GM12892 (cell line): ENCODE measurements at regions not wholly inside any gene's neighbourhood (a gene's known extent, or its start where the extent isn't known, plus 50 kb on each side); places are given as distances from the start of the nearest gene placed in this dataset.

Experiments
- DNase-seq: peaks from one replicate; pipeline ENCODE4 v3.0.0; 2011; ENCODE audit not compliant: insufficient read length
- FAIRE-seq: peaks from 2 replicates; lab custom pipeline; 2011; peaks lifted over from hg19 to GRCh38; lab: Jason Lieb, UNC
- POLR2A ChIP-seq: IDR thresholded peaks from 2 replicates; pipeline ENCODE4 v1.6.1; 2011; ENCODE audit warnings: low read depth, low read length, control low read depth
- POLR2AphosphoS5 ChIP-seq: IDR thresholded peaks from 2 replicates; pipeline ENCODE4 v1.6.1; 2011; ENCODE audit warnings: low read depth, low read length, control low read depth
- TAF1 ChIP-seq: IDR thresholded peaks from 2 replicates; pipeline ENCODE4 v1.6.1; 2011; ENCODE audit warnings: low read depth, mild to moderate bottlenecking, control low read depth, low read length, borderline replicate concordance

GRCh38 chr5:164359260-164360255 is 854.1 kb downstream of the MAT2B start:
- no peak for TF ChIP-seq POLR2AphosphoS5
- no peak for TF ChIP-seq POLR2A
- TF ChIP-seq TAF1, result no peak
- DNase-seq (no peak), FAIRE-seq (no peak)

- DNase-seq (no peak), FAIRE-seq (no peak)
- TF ChIP-seq POLR2A (no peak), POLR2AphosphoS5 (no peak), TAF1 (no peak)
These were observed 855.2 kb downstream of the MAT2B start for GRCh38 chr5:164360589-164360988.

- DNase-seq, result no peak
- TF ChIP-seq TAF1 (no peak), POLR2A (no peak), POLR2AphosphoS5 (no peak)
- no peak for FAIRE-seq
These were observed 856.6 kb downstream of the MAT2B start for GRCh38 chr5:164361986-164362385.

- TF ChIP-seq POLR2A (no peak), TAF1 (no peak), POLR2AphosphoS5 (no peak)
- DNase-seq, result no peak
These were observed 857.4 kb downstream of the MAT2B start for GRCh38 chr5:164362835-164363234.

GRCh38 chr5:164364237-164365208 is 859.1 kb downstream of the MAT2B start:
- DNase-seq (no peak), FAIRE-seq (no peak)
- no peak for TF ChIP-seq POLR2AphosphoS5
- TF ChIP-seq POLR2A, result no peak
- no peak for TF ChIP-seq TAF1

More at GRCh38 chr5:164362835-164363234, 857.4 kb downstream of the MAT2B start:
- FAIRE-seq, result no peak

- DNase-seq, result no peak
- TF ChIP-seq TAF1, result no peak
- TF ChIP-seq POLR2AphosphoS5, result no peak
- TF ChIP-seq POLR2A, result no peak
- no peak for FAIRE-seq
These were observed 865.4 kb downstream of the MAT2B start for GRCh38 chr5:164370841-164371240.

GRCh38 chr5:164372892-164373291 is 867.5 kb downstream of the MAT2B start:
- FAIRE-seq (no peak), DNase-seq (no peak)
- TF ChIP-seq POLR2A, result no peak
- TF ChIP-seq POLR2AphosphoS5, result no peak
- TF ChIP-seq TAF1, result no peak

- no peak for TF ChIP-seq POLR2AphosphoS5
- TF ChIP-seq TAF1, result no peak
- no peak for TF ChIP-seq POLR2A
- DNase-seq (no peak), FAIRE-seq (no peak)
These were observed 868.5 kb downstream of the MAT2B start for GRCh38 chr5:164373876-164374275.

- TF ChIP-seq POLR2A, result no peak
- TF ChIP-seq POLR2AphosphoS5, result no peak
- no peak for TF ChIP-seq TAF1
- no peak for FAIRE-seq
- no peak for DNase-seq
These were observed 869.6 kb downstream of the MAT2B start for GRCh38 chr5:164375051-164375450.

- no peak for FAIRE-seq
- no peak for DNase-seq
- TF ChIP-seq POLR2AphosphoS5 (no peak), TAF1 (no peak), POLR2A (no peak)
These were observed 871.4 kb downstream of the MAT2B start for GRCh38 chr5:164376843-164377242.

GRCh38 chr5:164377746-164378145 is 872.3 kb downstream of the MAT2B start:
- no peak for DNase-seq
- TF ChIP-seq TAF1, result no peak
- no peak for TF ChIP-seq POLR2A
- TF ChIP-seq POLR2AphosphoS5, result no peak
- no peak for FAIRE-seq

GRCh38 chr5:164383662-164384061 is 878.2 kb downstream of the MAT2B start:
- TF ChIP-seq POLR2A (no peak), TAF1 (no peak), POLR2AphosphoS5 (no peak)
- no peak for FAIRE-seq

More at GRCh38 chr5:164383662-164384061, 878.2 kb downstream of the MAT2B start:
- DNase-seq, result no peak
